Kidney epithelial cell (primary cell): ENCODE measurements at regions not wholly inside any gene's neighbourhood (a gene's known extent, or its start where the extent isn't known, plus 50 kb on each side); places are given as distances from the start of the nearest gene placed in this dataset.

Experiments
- DNase-seq: peaks from one replicate; pipeline ENCODE4 v3.0.0-alpha.2; 2010; ENCODE audit warnings: low read depth
- H3K27me3 ChIP-seq: 2 replicates; pipeline ENCODE4 v1.6.0; 2011; ENCODE audit warnings: low read length; ENCODE audit not compliant: control insufficient read depth, insufficient read depth
- H3K36me3 ChIP-seq: 2 replicates; pipeline ENCODE4 v1.5.1; 2011; ENCODE audit warnings: low read length; ENCODE audit not compliant: control insufficient read depth, insufficient read depth
- H3K4me3 ChIP-seq: 2 replicates; pipeline ENCODE4 v1.5.1; 2011; ENCODE audit warnings: low read depth, mild to moderate bottlenecking, control low read depth, low read length
- TF ChIP-seq, protein P1 (sequence below): IDR thresholded peaks from 2 replicates; pipeline ENCODE4 v1.5.1; 2011; ENCODE audit warnings: mild to moderate bottlenecking, moderate library complexity, low read length, control low read depth, inconsistent platforms; ENCODE audit not compliant: insufficient read depth, poor library complexity, severe bottlenecking

GRCh38 chr22:22823131-22823810, 64.3 kb upstream of the IGLL5 start:
- Histone ChIP-seq H3K27me3 (no peaks in the 10 kb centered on the region), H3K36me3 (no peaks in the 10 kb centered on the region), H3K4me3 (no peak overlapping the region)
- DNase-seq = no peak
- TF ChIP-seq, protein P1, sequence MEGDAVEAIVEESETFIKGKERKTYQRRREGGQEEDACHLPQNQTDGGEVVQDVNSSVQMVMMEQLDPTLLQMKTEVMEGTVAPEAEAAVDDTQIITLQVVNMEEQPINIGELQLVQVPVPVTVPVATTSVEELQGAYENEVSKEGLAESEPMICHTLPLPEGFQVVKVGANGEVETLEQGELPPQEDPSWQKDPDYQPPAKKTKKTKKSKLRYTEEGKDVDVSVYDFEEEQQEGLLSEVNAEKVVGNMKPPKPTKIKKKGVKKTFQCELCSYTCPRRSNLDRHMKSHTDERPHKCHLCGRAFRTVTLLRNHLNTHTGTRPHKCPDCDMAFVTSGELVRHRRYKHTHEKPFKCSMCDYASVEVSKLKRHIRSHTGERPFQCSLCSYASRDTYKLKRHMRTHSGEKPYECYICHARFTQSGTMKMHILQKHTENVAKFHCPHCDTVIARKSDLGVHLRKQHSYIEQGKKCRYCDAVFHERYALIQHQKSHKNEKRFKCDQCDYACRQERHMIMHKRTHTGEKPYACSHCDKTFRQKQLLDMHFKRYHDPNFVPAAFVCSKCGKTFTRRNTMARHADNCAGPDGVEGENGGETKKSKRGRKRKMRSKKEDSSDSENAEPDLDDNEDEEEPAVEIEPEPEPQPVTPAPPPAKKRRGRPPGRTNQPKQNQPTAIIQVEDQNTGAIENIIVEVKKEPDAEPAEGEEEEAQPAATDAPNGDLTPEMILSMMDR = no peak

GRCh38 chr22:22824340-22825212, 63.0 kb upstream of the IGLL5 start:
- H3K36me3 ChIP-seq = no peaks in the 10 kb centered on the region
- TF ChIP-seq, protein P1 = no peak
- DNase-seq = no peak
- no peaks in the 10 kb centered on the region for H3K27me3 ChIP-seq
- H3K4me3 ChIP-seq = no peak overlapping the region

DNA sequence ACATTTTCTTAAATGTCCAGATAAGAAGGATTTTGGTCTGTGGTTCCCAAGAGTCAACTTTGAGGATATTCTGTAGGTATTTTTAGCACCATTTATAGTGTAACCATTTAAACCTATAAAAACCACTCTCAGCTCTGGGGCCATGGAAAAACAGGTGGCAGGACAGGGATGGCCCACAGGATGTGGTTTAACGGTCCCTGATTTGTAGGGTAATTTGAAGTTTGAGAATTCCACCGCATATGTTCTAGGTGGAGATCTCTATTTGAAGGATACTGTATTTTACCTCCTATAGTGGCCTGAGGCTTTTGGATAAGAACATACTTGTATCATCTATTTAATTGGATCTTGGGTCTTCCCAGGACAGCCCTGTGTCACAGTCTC, 62.4 kb upstream of the IGLL5 start:
- TF ChIP-seq, protein P1 = no peak
- H3K36me3 ChIP-seq = no peaks in the 10 kb centered on the region
- H3K27me3 ChIP-seq = no peaks in the 10 kb centered on the region
- DNase-seq = no peak
- H3K4me3 ChIP-seq = no peak overlapping the region

- no peak for DNase-seq
- TF ChIP-seq, protein P1 = no peak
Observed at GRCh38 chr22:22827187-22827939, 60.3 kb upstream of the IGLL5 start.

DNA sequence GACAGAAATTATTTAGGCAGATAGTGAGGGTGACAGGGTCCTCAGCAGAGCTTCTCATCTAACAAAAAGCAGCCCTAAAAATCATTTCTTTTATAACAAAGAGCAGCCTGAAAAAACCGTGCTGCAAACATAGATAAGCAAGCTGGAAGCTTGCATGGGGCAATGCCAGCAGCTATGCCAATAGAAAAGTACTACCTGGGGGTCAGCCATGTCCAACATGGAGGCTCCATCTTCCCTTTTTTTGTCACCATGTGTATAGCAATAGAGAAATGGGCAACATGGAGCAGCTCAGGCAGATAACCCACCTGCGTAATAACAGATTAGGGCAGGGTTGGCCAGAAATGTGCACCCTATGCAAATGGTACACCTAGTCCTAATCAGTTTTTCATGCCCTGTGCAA, 57.4 kb upstream of the IGLL5 start:
- TF ChIP-seq, protein P1 = no peak

More at GRCh38 chr22:22827187-22827939, 60.3 kb upstream of the IGLL5 start:
- Histone ChIP-seq H3K27me3 (no peaks in the 10 kb centered on the region), H3K4me3 (no peak overlapping the region), H3K36me3 (no peaks in the 10 kb centered on the region)

More for the DNA sequence above, 57.4 kb upstream of the IGLL5 start:
- Histone ChIP-seq H3K36me3 (no peaks in the 10 kb centered on the region), H3K27me3 (no peaks in the 10 kb centered on the region), H3K4me3 (no peak overlapping the region)
- DNase-seq = no peak
